CD4-positive, alpha-beta T cell treated with Interleukin-15 for 1 hour (primary cell): ENCODE measurements at regions not wholly inside any gene's neighbourhood (a gene's known extent, or its start where the extent isn't known, plus 50 kb on each side); places are given as distances from the start of the nearest gene placed in this dataset.

Experiments used
- DNase-seq: peaks from one replicate; pipeline ENCODE4 v3.0.0-alpha.2; 2020

- DNase-seq, result no peak
Measured at GRCh38 chr1:8202182-8202905, 115.6 kb upstream of the SLC45A1 start.

- no peak for DNase-seq
Measured at GRCh38 chr1:8201331-8201861, 116.5 kb upstream of the SLC45A1 start.

GRCh38 chr1:8200317-8201115 is 117.4 kb upstream of the SLC45A1 start:
- no peak for DNase-seq

GRCh38 chr1:8198522-8198921 is 119.4 kb upstream of the SLC45A1 start:
- DNase-seq, result no peak

GRCh38 chr1:8197493-8198282 is 120.2 kb upstream of the SLC45A1 start:
- no peak for DNase-seq

- no peak for DNase-seq
Measured at GRCh38 chr1:8194481-8195227, 123.3 kb upstream of the SLC45A1 start.

GRCh38 chr1:8193840-8194406 is 124.0 kb upstream of the SLC45A1 start:
- no peak for DNase-seq

- DNase-seq, result no peak
Measured at GRCh38 chr1:8191474-8191873, 126.4 kb upstream of the SLC45A1 start.

GRCh38 chr1:8189931-8190483 is 127.9 kb upstream of the SLC45A1 start:
- DNase-seq, result no peak

- DNase-seq, result no peak
Measured at GRCh38 chr1:8185400-8185799, 132.5 kb upstream of the SLC45A1 start.

- DNase-seq, result no peak
Measured at GRCh38 chr1:8184301-8184700, 133.6 kb upstream of the SLC45A1 start.

GRCh38 chr1:8182034-8182761 is 135.7 kb upstream of the SLC45A1 start:
- no peak for DNase-seq

GRCh38 chr1:8179132-8179793 is 138.7 kb upstream of the SLC45A1 start:
- no peak for DNase-seq

GRCh38 chr1:8176279-8176678 is 141.6 kb upstream of the SLC45A1 start:
- DNase-seq, result no peak

GRCh38 chr1:8174807-8175206 is 143.1 kb upstream of the SLC45A1 start:
- no peak for DNase-seq

GRCh38 chr1:8171751-8172464 is 145.8 kb upstream of the ERRFI1 start:
- DNase-seq, result no peak

- DNase-seq, result no peak
Measured at GRCh38 chr1:8170059-8170835, 144.1 kb upstream of the ERRFI1 start.

GRCh38 chr1:8169364-8170058 is 143.4 kb upstream of the ERRFI1 start:
- DNase-seq, result peak; percentile 68
